DOHH2 (cell line): ENCODE measurements at regions not wholly inside any gene's neighbourhood (a gene's known extent, or its start where the extent isn't known, plus 50 kb on each side); places are given as distances from the start of the nearest gene placed in this dataset.

ENCODE experiments used
- H3F3A ChIP-seq: fragments of 200-600 bp; sonication (generic), shearing (Covaris generic); 2 replicates; pipeline ENCODE4 v1.6.0; 2016; ENCODE audit warnings: antibody characterized with exemption, mild to moderate bottlenecking; ENCODE audit not compliant: control insufficient read depth, insufficient read depth
- H3K27ac ChIP-seq: fragments of 200-600 bp; sonication (generic); 2 replicates; pipeline ENCODE4 v1.5.1; 2014; ENCODE audit warnings: low read depth, mild to moderate bottlenecking, low read length, moderate library complexity
- H3K27me3 ChIP-seq: fragments of 200-600 bp; sonication (generic); 2 replicates; pipeline ENCODE4 v1.6.1; 2014; ENCODE audit warnings: mild to moderate bottlenecking, low read length, mixed read lengths; ENCODE audit not compliant: control insufficient read depth
- H3K36me3 ChIP-seq: fragments of 200-600 bp; sonication (generic); 2 replicates; pipeline ENCODE4 v1.6.1; 2014; ENCODE audit warnings: mild to moderate bottlenecking, low read length, moderate library complexity, mixed read lengths; ENCODE audit not compliant: control insufficient read depth
- H3K4me1 ChIP-seq: fragments of 200-600 bp; sonication (generic); 2 replicates; pipeline ENCODE4 v1.6.1; 2014; ENCODE audit warnings: mild to moderate bottlenecking, low read length, mixed read lengths; ENCODE audit not compliant: control insufficient read depth
- H3K4me2 ChIP-seq: fragments of 200-600 bp; sonication (generic); 2 replicates; pipeline ENCODE4 v1.6.0; 2014; ENCODE audit warnings: mild to moderate bottlenecking, low read length, moderate library complexity
- H3K4me3 ChIP-seq: fragments of 200-600 bp; sonication (generic); 2 replicates; pipeline ENCODE4 v1.5.1; 2014; ENCODE audit warnings: mild to moderate bottlenecking, low read length, mixed read lengths
- H3K79me2 ChIP-seq: fragments of 200-600 bp; sonication (generic); 2 replicates; pipeline ENCODE4 v1.6.1; 2014; ENCODE audit warnings: mild to moderate bottlenecking, low read length, mixed read lengths; ENCODE audit not compliant: control insufficient read depth
- H3K9me2 ChIP-seq: fragments of 200-600 bp; sonication (generic); replicated peaks from 2 replicates; pipeline ENCODE4 v1.6.1; 2014; ENCODE audit warnings: mild to moderate bottlenecking, low read length, mixed read lengths; ENCODE audit not compliant: control insufficient read depth
- H3K9me3 ChIP-seq: fragments of 200-600 bp; sonication (generic); 2 replicates; pipeline ENCODE4 v1.6.1; 2014; ENCODE audit warnings: antibody characterized with exemption, low read length, mixed read lengths; ENCODE audit not compliant: control insufficient read depth, insufficient read depth
- H4K20me1 ChIP-seq: fragments of 200-600 bp; sonication (generic); 2 replicates; pipeline ENCODE4 v1.6.0; 2014; ENCODE audit warnings: low read depth, mild to moderate bottlenecking, antibody characterized with exemption, low read length, moderate library complexity; ENCODE audit not compliant: control insufficient read depth, insufficient read depth
- CTCF ChIP-seq: fragments of 200-600 bp; sonication (generic); IDR thresholded peaks from one replicate; pipeline ENCODE4 v1.5.1; 2014; ENCODE audit warnings: antibody characterized with exemption, mild to moderate bottlenecking, low read depth, low read length; ENCODE audit not compliant: poor library complexity, severe bottlenecking
- EZH2phosphoT487 ChIP-seq: fragments of 200-600 bp; sonication (generic); IDR thresholded peaks from 2 replicates; pipeline ENCODE4 v1.6.1; 2017; ENCODE audit warnings: borderline replicate concordance, mild to moderate bottlenecking, antibody characterized with exemption, low read length, moderate library complexity, mixed read lengths

- H3F3A ChIP-seq = no peaks in the 10 kb centered on the region
- no peaks in the 10 kb centered on the region for H3K27me3 ChIP-seq
- no peaks in the 10 kb centered on the region for H3K36me3 ChIP-seq
- no peak overlapping the region for H3K4me2 ChIP-seq
- 0 out of 2 replicates have a peak, but pooled peaks cover 2% of the 10 kb centered on the region for H3K9me2 ChIP-seq
- no peaks in the 10 kb centered on the region for H3K4me1 ChIP-seq
- H3K79me2 ChIP-seq = no peaks in the 10 kb centered on the region
- H3K9me3 ChIP-seq = no peaks in the 10 kb centered on the region
- no peaks in the 10 kb centered on the region for H4K20me1 ChIP-seq
- H3K4me3 ChIP-seq = no peak overlapping the region
- no peak overlapping the region for H3K27ac ChIP-seq
- no peak for TF ChIP-seq EZH2phosphoT487
- TF ChIP-seq CTCF = no peak
Measured at GRCh38 chr7:9488555-9488954, 1055.1 kb downstream of the NXPH1 start.

GRCh38 chr7:9498303-9498702, 1064.9 kb downstream of the NXPH1 start:
- Histone ChIP-seq H3K4me3 (no peak overlapping the region), H4K20me1 (no peaks in the 10 kb centered on the region), H3K4me2 (no peak overlapping the region), H3K27me3 (no peaks in the 10 kb centered on the region), H3K9me3 (no peaks in the 10 kb centered on the region; the same call in 1 of the 2 replicates), H3K9me2 (no peaks in the 10 kb centered on the region), H3K79me2 (no peaks in the 10 kb centered on the region), H3F3A (no peaks in the 10 kb centered on the region), H3K27ac (no peak overlapping the region), H3K36me3 (no peaks in the 10 kb centered on the region), H3K4me1 (no peaks in the 10 kb centered on the region)
- TF ChIP-seq CTCF = no peak
- TF ChIP-seq EZH2phosphoT487 = no peak

GRCh38 chr7:9502269-9502668, 1068.9 kb downstream of the NXPH1 start:
- Histone ChIP-seq H4K20me1 (no peaks in the 10 kb centered on the region), H3F3A (no peaks in the 10 kb centered on the region), H3K4me1 (no peaks in the 10 kb centered on the region), H3K9me3 (no peaks in the 10 kb centered on the region), H3K27ac (no peak overlapping the region), H3K79me2 (no peaks in the 10 kb centered on the region), H3K4me2 (no peak overlapping the region), H3K27me3 (no peaks in the 10 kb centered on the region), H3K36me3 (no peaks in the 10 kb centered on the region), H3K9me2 (no peaks in the 10 kb centered on the region), H3K4me3 (no peak overlapping the region)
- no peak for TF ChIP-seq EZH2phosphoT487
- TF ChIP-seq CTCF = no peak

GRCh38 chr7:9504678-9505077, 1071.3 kb downstream of the NXPH1 start:
- Histone ChIP-seq H3K4me3 (no peak overlapping the region), H3K4me2 (no peak overlapping the region), H3K4me1 (no peaks in the 10 kb centered on the region), H3F3A (no peaks in the 10 kb centered on the region), H3K27me3 (no peaks in the 10 kb centered on the region), H3K9me2 (no peaks in the 10 kb centered on the region), H4K20me1 (no peaks in the 10 kb centered on the region), H3K9me3 (no peaks in the 10 kb centered on the region), H3K36me3 (no peaks in the 10 kb centered on the region), H3K79me2 (no peaks in the 10 kb centered on the region), H3K27ac (no peak overlapping the region)
- no peak for TF ChIP-seq EZH2phosphoT487
- no peak for TF ChIP-seq CTCF
